IMR-90 (cell line): ENCODE measurements at regions not wholly inside any gene's neighbourhood (a gene's known extent, or its start where the extent isn't known, plus 50 kb on each side); places are given as distances from the start of the nearest gene placed in this dataset.

Experiments used
- ATAC-seq: fragments of 200-7000 bp; cut with Tn5 transposase; 2 replicates; pipeline ENCODE4 v1.9.1; 2020; ENCODE audit warnings: low read depth, mild to moderate bottlenecking, moderate library complexity
- BruUV-seq: library from RNA; stranded (reverse); fragments of 400-500 nt; replicated peaks from 2 replicates; lab custom pipeline; 2021; lab: Mats Ljungman, UMichigan
- CTCF ChIA-PET: fragments of 300-600 bp; formaldehyde crosslinking; extraction: SDS; loops from one replicate; lab custom pipeline; 2021; ENCODE audit warnings: antibody characterized with exemption; lab: Yijun Ruan, JAX
- POLR2A ChIA-PET: fragments of 300-600 bp; sonication (Branson Sonifier 250); formaldehyde crosslinking; loops from one replicate; lab custom pipeline; 2022; ENCODE audit warnings: antibody characterized with exemption; ENCODE audit not compliant: unreplicated experiment; lab: Charles Lee
- DNase-seq: peaks from one replicate; pipeline ENCODE4 v3.0.0; 2013
- H2AFZ ChIP-seq: replicated peaks from 2 replicates; pipeline ENCODE3; 2013; ENCODE audit warnings: low read length, mild to moderate bottlenecking; ENCODE audit not compliant: poor library complexity
- H2AK5ac ChIP-seq: 2 replicates; pipeline ENCODE4 v1.6.1; 2013; ENCODE audit warnings: low read depth, low read length, inconsistent platforms
- H2AK9ac ChIP-seq: replicated peaks from 2 replicates; pipeline ENCODE3; 2013; ENCODE audit warnings: mild to moderate bottlenecking, low read depth, low read length, moderate library complexity; ENCODE audit not compliant: poor library complexity
- H2BK120ac ChIP-seq: 2 replicates; pipeline ENCODE4 v1.6.1; 2013; ENCODE audit warnings: low read depth, low read length, inconsistent platforms
- H2BK15ac ChIP-seq: 3 replicates; pipeline ENCODE4 v1.6.1; 2013; ENCODE audit warnings: low read depth, low read length, inconsistent platforms
- H2BK20ac ChIP-seq: 2 replicates; pipeline ENCODE4 v1.6.1; 2013; ENCODE audit warnings: low read depth, mild to moderate bottlenecking, inconsistent platforms, low read length, moderate library complexity
- H2BK5ac ChIP-seq: 2 replicates; pipeline ENCODE4 v1.6.1; 2013; ENCODE audit warnings: mild to moderate bottlenecking, low read depth, low read length, inconsistent platforms; ENCODE audit not compliant: poor library complexity, severe bottlenecking
- H3K14ac ChIP-seq: replicated peaks from 2 replicates; pipeline ENCODE4 v1.6.1; 2013; ENCODE audit warnings: low read depth, low read length, inconsistent platforms
- H3K18ac ChIP-seq: 2 replicates; pipeline ENCODE4 v1.6.1; 2013; ENCODE audit warnings: low read depth, low read length, control low read depth
- H3K23ac ChIP-seq: 2 replicates; pipeline ENCODE4 v1.6.1; 2013; ENCODE audit warnings: low read depth, low read length, inconsistent platforms
- H3K27ac ChIP-seq: 2 replicates; pipeline ENCODE4 v1.5.1; 2013; ENCODE audit warnings: mild to moderate bottlenecking, control low read depth, low read length; ENCODE audit not compliant: insufficient read depth
- H3K27me3 ChIP-seq: 2 replicates; pipeline ENCODE4 v1.6.1; 2013; ENCODE audit warnings: low read length; ENCODE audit not compliant: control insufficient read depth, insufficient read depth
- H3K36me3 ChIP-seq: 2 replicates; pipeline ENCODE4 v1.6.1; 2013; ENCODE audit warnings: low read length, mixed read lengths; ENCODE audit not compliant: control insufficient read depth, insufficient read depth
- H3K4ac ChIP-seq: 2 replicates; pipeline ENCODE4 v1.6.1; 2013; ENCODE audit warnings: low read depth, low read length, inconsistent platforms
- H3K4me1 ChIP-seq: 2 replicates; pipeline ENCODE4 v1.6.1; 2013; ENCODE audit warnings: low read length, mixed read lengths; ENCODE audit not compliant: control insufficient read depth, insufficient read depth
- H3K4me2 ChIP-seq: 2 replicates; pipeline ENCODE4 v1.6.1; 2013; ENCODE audit warnings: low read depth, mild to moderate bottlenecking, control low read depth, low read length, moderate library complexity
- H3K4me3 ChIP-seq: 2 replicates; pipeline ENCODE4 v1.5.1; 2013; ENCODE audit warnings: low read depth, mild to moderate bottlenecking, control low read depth, low read length, moderate library complexity; ENCODE audit not compliant: insufficient read depth
- H3K56ac ChIP-seq: 2 replicates; pipeline ENCODE4 v1.6.1; 2013; ENCODE audit warnings: low read length, inconsistent platforms; ENCODE audit not compliant: insufficient read depth; ENCODE audit errors: extremely low read depth
- H3K79me1 ChIP-seq, 2 experiments: 2 replicates each; pipeline ENCODE4 v1.6.1; 2013; ENCODE audit warnings: low read length in 2 of 2, inconsistent platforms in 1 of 2, low read depth in 1 of 2
- H3K9ac ChIP-seq: 2 replicates; pipeline ENCODE4 v1.6.1; 2013; ENCODE audit warnings: low read depth, low read length, control low read depth
- H3K9me1 ChIP-seq: 2 replicates; pipeline ENCODE4 v1.6.1; 2013; ENCODE audit warnings: low read length, inconsistent platforms; ENCODE audit not compliant: insufficient read depth
- H3K9me3 ChIP-seq: 2 replicates; pipeline ENCODE4 v1.6.1; 2013; ENCODE audit warnings: low read length; ENCODE audit not compliant: control insufficient read depth, insufficient read depth
- H4K20me1 ChIP-seq: 2 replicates; pipeline ENCODE4 v1.6.1; 2013; ENCODE audit warnings: low read length, inconsistent platforms; ENCODE audit not compliant: insufficient read depth
- H4K5ac ChIP-seq: 2 replicates; pipeline ENCODE4 v1.6.1; 2013; ENCODE audit warnings: mild to moderate bottlenecking, low read depth, low read length, control low read depth
- H4K8ac ChIP-seq, 2 experiments: 2 replicates each; pipeline ENCODE4 v1.6.1; 2013; ENCODE audit warnings: low read depth in 2 of 2, low read length in 2 of 2, control low read depth in 1 of 2, inconsistent platforms in 1 of 2
- H4K91ac ChIP-seq: 2 replicates; pipeline ENCODE4 v1.6.1; 2013; ENCODE audit warnings: low read depth, low read length, inconsistent platforms; ENCODE audit not compliant: insufficient read depth
- CTCF ChIP-seq: conservative IDR thresholded peaks from 2 replicates; pipeline ENCODE4 v1.5.1; 2012; ENCODE audit warnings: mild to moderate bottlenecking, low read depth, low read length, improper control_type of control experiment
- ELK1 ChIP-seq: fragments of 150-350 bp; IDR thresholded peaks from 2 replicates; pipeline ENCODE4 v1.6.1; 2016; ENCODE audit warnings: low read depth, mild to moderate bottlenecking, low read length, moderate library complexity, borderline replicate concordance
- RAD21 ChIP-seq: IDR thresholded peaks from 2 replicates; pipeline ENCODE4 v1.6.1; 2012; ENCODE audit warnings: low read length, improper control_type of control experiment
- RCOR1 ChIP-seq: IDR thresholded peaks from 2 replicates; pipeline ENCODE4 v1.6.1; 2012; ENCODE audit warnings: mild to moderate bottlenecking, low read length, improper control_type of control experiment; ENCODE audit not compliant: insufficient replicate concordance
- RFX5 ChIP-seq: IDR thresholded peaks from 2 replicates; pipeline ENCODE4 v1.8.0; 2012; ENCODE audit warnings: low read depth, mild to moderate bottlenecking, low read length, moderate library complexity
- SMC3 ChIP-seq: fragments of 150-350 bp; IDR thresholded peaks from 2 replicates; pipeline ENCODE4 v1.6.1; 2016; ENCODE audit warnings: low read depth, mild to moderate bottlenecking, antibody characterized with exemption, low read length, moderate library complexity
- dilution Hi-C: fragments of 300-500 bp; cut with HindIII; formaldehyde crosslinking; loops from one replicate; pipeline ENCODE4 v1.14.3; 2018; ENCODE audit warnings: low sequenced_read_pairs; ENCODE audit not compliant: unreplicated experiment
- in situ Hi-C: fragments of 300-500 bp; cut with MboI; formaldehyde crosslinking; loops from 3 replicates; pipeline ENCODE4 v1.14.3; 2019; ENCODE audit warnings: low sequenced_read_pairs, inconsistent platforms, mixed read lengths
- intact Hi-C: fragments of 100-400 bp; cut with micrococcal nuclease; formaldehyde crosslinking; loops from 2 replicates; pipeline ENCODE4 v1.10.0; 2022

- POLR2A ChIA-PET: no interaction called here
- Histone ChIP-seq H2BK5ac (no peak overlapping the region), H3K36me3 (no peaks in the 10 kb centered on the region), H2AK9ac (no peak overlapping the region), H3K4me1 (no peaks in the 10 kb centered on the region), H2BK20ac (no peak overlapping the region), H3K4me3 (no peak overlapping the region), H3K27me3 (no peaks in the 10 kb centered on the region), H2AK5ac (no peak overlapping the region), H3K27ac (no peak overlapping the region), H4K8ac (no peak overlapping the region), H3K23ac (no peak overlapping the region), H4K20me1 (no peaks in the 10 kb centered on the region), H2AFZ (no peak overlapping the region), H3K9ac (no peak overlapping the region), H4K5ac (no peak overlapping the region), H3K9me3 (peaks cover 5% of the 10 kb centered on the region; the same call in 1 of the 2 replicates), H3K18ac (no peak overlapping the region), H2BK15ac (no peak overlapping the region), H3K56ac (no peak overlapping the region), H3K79me1 (no peaks in the 10 kb centered on the region), H2BK120ac (no peak overlapping the region), H3K4me2 (no peak overlapping the region), H4K91ac (no peak overlapping the region), H3K14ac (no peak overlapping the region), H3K9me1 (no peaks in the 10 kb centered on the region), H3K4ac (no peak overlapping the region)
- CTCF ChIA-PET: no interaction called here
- dilution Hi-C loops: no loop called here
- intact Hi-C loops: no loop called here
- DNase-seq (no peak), ATAC-seq (no peak)
- in situ Hi-C loops: no loop called here
- TF ChIP-seq RCOR1: no peak
- TF ChIP-seq ELK1: no peak
- no peak for TF ChIP-seq RFX5
- no peak for TF ChIP-seq RAD21
- no peak for TF ChIP-seq SMC3
- no peak for TF ChIP-seq CTCF
- BruUV-seq: no TSS peak
Measured at GRCh38 chr18:28808373-28808772, 631.4 kb upstream of the CDH2 start.
